ENCODE measurements at regions not wholly inside any gene's neighbourhood (a gene's known extent, or its start where the extent isn't known, plus 50 kb on each side); places are given as distances from the start of the nearest gene placed in this dataset.

DNA sequence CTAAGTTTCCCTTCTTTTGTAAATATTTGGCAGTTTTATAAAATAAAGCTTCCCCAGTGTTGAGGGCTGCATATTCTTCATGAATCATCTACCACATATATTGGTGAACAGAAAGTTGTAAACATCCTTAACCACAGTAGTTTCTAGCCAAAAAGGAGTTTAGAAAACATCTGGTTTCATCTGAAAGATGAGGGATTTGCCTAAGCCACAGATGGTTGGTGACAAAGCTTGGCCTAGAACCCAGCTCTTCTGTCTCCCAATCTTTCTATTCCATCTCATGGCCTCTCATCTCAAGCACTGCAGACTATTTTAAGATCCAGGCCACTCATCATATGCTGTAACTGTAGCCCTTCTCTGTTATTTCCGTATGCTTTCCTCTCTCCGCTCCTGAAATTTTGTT is 232.3 kb upstream of the TRPM3 start:
- H3K4me1 Mint-ChIP-seq, result no peaks in the 10 kb centered on the region

DNA sequence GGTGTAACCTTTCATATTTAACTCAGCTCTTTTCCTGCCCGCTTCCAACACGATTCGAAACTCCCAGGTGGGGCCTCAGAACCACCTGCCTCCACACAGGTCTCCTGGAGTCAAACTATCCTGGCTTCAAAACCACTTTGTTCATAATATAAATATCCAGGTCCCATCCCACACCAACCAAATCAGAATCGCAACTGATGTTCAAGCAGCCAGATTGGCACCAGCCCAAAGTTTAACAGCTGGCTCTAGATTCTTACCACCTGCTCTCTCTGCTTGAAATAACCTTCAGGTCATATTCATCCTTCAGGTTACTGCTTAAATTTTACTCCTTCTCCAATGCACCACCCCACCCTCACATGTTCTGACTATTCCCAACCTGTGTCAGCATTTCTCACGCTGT is 231.4 kb upstream of the TRPM3 start:
- Histone ChIP-seq H3K27ac (ENCODE audit: low read depth, low read length) (no peak overlapping the region), H3K27me3 (ENCODE audit: control insufficient read depth, insufficient read depth, low read length, poor library complexity, severe bottlenecking) (no peaks in the 10 kb centered on the region), H3K36me3 (ENCODE audit: control insufficient read depth, insufficient read depth, low read length) (no peaks in the 10 kb centered on the region), H3K9ac (ENCODE audit: extremely low read depth, low read length, poor library complexity, severe bottlenecking) (no peak overlapping the region), H3K4me3 (ENCODE audit: low read length) (no peak overlapping the region), H3K9me3 (ENCODE audit: control insufficient read depth, low read length) (no peaks in the 10 kb centered on the region), H3K4me1 (ENCODE audit: control insufficient read depth, insufficient read depth, low read length) (no peaks in the 10 kb centered on the region)
- no peak for DNase-seq
- WGBS, 2 experiments (ENCODE audit: insufficient coverage in 1 of 2, insufficient read length in 1 of 2), result 80 to 84% methylated on average over 4 to 5 of the region's 5 CpGs
- no peaks in the 10 kb centered on the region for H3K27me3 Mint-ChIP-seq (ENCODE audit: insufficient read depth)
- H3K4me1 Mint-ChIP-seq, result no peaks in the 10 kb centered on the region
- TF ChIP-seq, protein P1, sequence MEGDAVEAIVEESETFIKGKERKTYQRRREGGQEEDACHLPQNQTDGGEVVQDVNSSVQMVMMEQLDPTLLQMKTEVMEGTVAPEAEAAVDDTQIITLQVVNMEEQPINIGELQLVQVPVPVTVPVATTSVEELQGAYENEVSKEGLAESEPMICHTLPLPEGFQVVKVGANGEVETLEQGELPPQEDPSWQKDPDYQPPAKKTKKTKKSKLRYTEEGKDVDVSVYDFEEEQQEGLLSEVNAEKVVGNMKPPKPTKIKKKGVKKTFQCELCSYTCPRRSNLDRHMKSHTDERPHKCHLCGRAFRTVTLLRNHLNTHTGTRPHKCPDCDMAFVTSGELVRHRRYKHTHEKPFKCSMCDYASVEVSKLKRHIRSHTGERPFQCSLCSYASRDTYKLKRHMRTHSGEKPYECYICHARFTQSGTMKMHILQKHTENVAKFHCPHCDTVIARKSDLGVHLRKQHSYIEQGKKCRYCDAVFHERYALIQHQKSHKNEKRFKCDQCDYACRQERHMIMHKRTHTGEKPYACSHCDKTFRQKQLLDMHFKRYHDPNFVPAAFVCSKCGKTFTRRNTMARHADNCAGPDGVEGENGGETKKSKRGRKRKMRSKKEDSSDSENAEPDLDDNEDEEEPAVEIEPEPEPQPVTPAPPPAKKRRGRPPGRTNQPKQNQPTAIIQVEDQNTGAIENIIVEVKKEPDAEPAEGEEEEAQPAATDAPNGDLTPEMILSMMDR (conservative IDR thresholded peaks at IDR 0.05), result no peak
- no peaks in the 10 kb centered on the region for H3K36me3 Mint-ChIP-seq (ENCODE audit: low read depth)
- H3K4me3 Mint-ChIP-seq, result no peak overlapping the region
- H3K9me3 Mint-ChIP-seq, result peaks cover 1% of the 10 kb centered on the region
- no peak overlapping the region for H3K27ac Mint-ChIP-seq

More for the DNA sequence above, 232.3 kb upstream of the TRPM3 start:
- no peaks in the 10 kb centered on the region for H3K9me3 ChIP-seq (ENCODE audit: control insufficient read depth, low read length)
- H3K36me3 Mint-ChIP-seq (ENCODE audit: low read depth), result no peaks in the 10 kb centered on the region
- H3K27me3 ChIP-seq (ENCODE audit: control insufficient read depth, insufficient read depth, low read length, poor library complexity, severe bottlenecking), result no peaks in the 10 kb centered on the region
- H3K4me3 ChIP-seq (ENCODE audit: low read length), result no peak overlapping the region
- no peak overlapping the region for H3K4me3 Mint-ChIP-seq
- H3K9ac ChIP-seq (ENCODE audit: extremely low read depth, low read length, poor library complexity, severe bottlenecking), result no peak overlapping the region
- no peaks in the 10 kb centered on the region for H3K27me3 Mint-ChIP-seq (ENCODE audit: insufficient read depth)
- H3K9me3 Mint-ChIP-seq, result peaks cover 1% of the 10 kb centered on the region
- no peak overlapping the region for H3K27ac ChIP-seq (ENCODE audit: low read depth, low read length)
- H3K4me1 ChIP-seq (ENCODE audit: control insufficient read depth, insufficient read depth, low read length), result no peaks in the 10 kb centered on the region
- 91 to 100% methylated on average over 1 to 2 of the region's 2 CpGs for WGBS, 2 experiments (ENCODE audit: insufficient coverage in 1 of 2, insufficient read length in 1 of 2)
- DNase-seq, result no peak
- no peaks in the 10 kb centered on the region for H3K36me3 ChIP-seq (ENCODE audit: control insufficient read depth, insufficient read depth, low read length)
- TF ChIP-seq, protein P1 (conservative IDR thresholded peaks at IDR 0.05), result no peak
- no peak overlapping the region for H3K27ac Mint-ChIP-seq

DNA sequence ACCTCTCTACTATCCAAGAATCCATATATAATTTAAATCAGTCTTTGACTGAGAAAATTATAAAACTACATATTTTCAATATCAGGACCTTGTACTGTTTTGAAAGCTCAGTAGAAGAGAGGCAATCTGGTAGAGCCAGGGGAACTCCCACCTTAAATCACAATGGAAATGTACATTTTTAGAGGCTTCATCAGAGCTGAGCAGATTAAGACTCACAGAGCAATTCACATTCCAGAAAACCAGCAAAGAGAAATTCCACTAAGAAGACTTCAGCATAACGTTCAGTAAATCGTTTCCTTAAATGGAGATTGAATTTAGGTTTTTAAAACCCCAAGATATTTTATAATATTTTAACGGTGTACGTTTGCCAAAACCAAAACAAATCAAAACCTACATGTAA is 227.8 kb upstream of the TRPM3 start:
- Mint-ChIP-seq H3K4me3 (no peak overlapping the region), H3K9me3 (peaks cover 1% of the 10 kb centered on the region), H3K4me1 (no peaks in the 10 kb centered on the region), H3K27ac (no peak overlapping the region), H3K36me3 (ENCODE audit: low read depth) (no peaks in the 10 kb centered on the region), H3K27me3 (ENCODE audit: insufficient read depth) (no peaks in the 10 kb centered on the region)
- Histone ChIP-seq H3K9me3 (ENCODE audit: control insufficient read depth, low read length) (no peaks in the 10 kb centered on the region), H3K27me3 (ENCODE audit: control insufficient read depth, insufficient read depth, low read length, poor library complexity, severe bottlenecking) (no peaks in the 10 kb centered on the region), H3K4me3 (ENCODE audit: low read length) (no peak overlapping the region), H3K9ac (ENCODE audit: extremely low read depth, low read length, poor library complexity, severe bottlenecking) (no peak overlapping the region), H3K4me1 (ENCODE audit: control insufficient read depth, insufficient read depth, low read length) (no peaks in the 10 kb centered on the region), H3K27ac (ENCODE audit: low read depth, low read length) (no peak overlapping the region), H3K36me3 (ENCODE audit: control insufficient read depth, insufficient read depth, low read length) (no peaks in the 10 kb centered on the region)
- DNase-seq, result no peak
- WGBS, 2 experiments (ENCODE audit: insufficient coverage in 1 of 2, insufficient read length in 1 of 2), result 80% methylated on average over 3 to 4 of the region's 4 CpGs
- TF ChIP-seq, protein P1 (conservative IDR thresholded peaks at IDR 0.05), result no peak

Measured in endodermal cell (in vitro differentiated cells).